ENCODE measurements at regions not wholly inside any gene's neighbourhood (a gene's known extent, or its start where the extent isn't known, plus 50 kb on each side); places are given as distances from the start of the nearest gene placed in this dataset.

- H3K4me3 ChIP-seq (ENCODE audit: low read depth, poor library complexity, severe bottlenecking), result no peak overlapping the region
- DNase-seq (ENCODE audit: low spot score in 2 of 2), result no peak
- no peak for TF ChIP-seq POLR2A (IDR thresholded peaks at IDR 0.05)
- no peak for TF ChIP-seq CTCF (IDR thresholded peaks at IDR 0.05)
- intact Hi-C loops (cut with DNase I; ENCODE audit: low total_unique reads), result no loop called here
- WGBS, 2 donors, result 85% methylated on average over 2 of the region's 2 CpGs
Observed at GRCh38 chr2:129330504-129330903, 649.0 kb upstream of the RAB6C start.

DNA sequence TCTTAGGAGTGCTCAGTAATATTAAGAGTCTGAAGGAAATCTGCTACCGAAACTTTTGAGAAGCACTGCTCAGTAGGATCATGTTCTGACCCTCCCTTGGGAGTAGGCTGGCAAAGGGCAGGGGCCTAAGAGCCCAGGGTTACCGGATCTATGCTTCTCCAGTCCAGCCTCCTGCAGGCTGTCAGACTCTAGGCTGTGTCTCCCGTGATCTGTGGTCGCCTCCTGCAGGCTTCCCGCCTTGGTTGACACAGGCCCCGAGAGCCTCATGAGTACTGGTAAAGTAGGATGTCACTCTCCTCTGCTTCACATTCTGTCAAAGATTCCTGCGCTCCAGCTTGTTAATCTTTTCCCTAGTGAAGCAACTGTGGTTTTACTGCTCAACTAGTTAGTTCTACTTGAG lies 647.8 kb upstream of the RAB6C start:
- DNase-seq (ENCODE audit: low spot score in 2 of 2), result no peak
- H3K4me3 ChIP-seq (ENCODE audit: low read depth, poor library complexity, severe bottlenecking), result no peak overlapping the region
- intact Hi-C loops (cut with DNase I; ENCODE audit: low total_unique reads), result no loop called here
- WGBS, 2 donors, result 85 to 91% methylated on average over 7 of the region's 7 CpGs
- no peak for TF ChIP-seq POLR2A (IDR thresholded peaks at IDR 0.05)
- TF ChIP-seq CTCF (IDR thresholded peaks at IDR 0.05), result no peak

GRCh38 chr2:129334128-129334527 lies 645.3 kb upstream of the RAB6C start:
- intact Hi-C loops (cut with DNase I; ENCODE audit: low total_unique reads), result no loop called here
- 69 to 81% methylated on average over 4 to 5 of the region's 5 CpGs for WGBS, 2 donors
- DNase-seq (ENCODE audit: low spot score in 2 of 2), result no peak
- H3K4me3 ChIP-seq (ENCODE audit: low read depth, poor library complexity, severe bottlenecking), result no peak overlapping the region
- TF ChIP-seq CTCF (IDR thresholded peaks at IDR 0.05) (no peak), POLR2A (IDR thresholded peaks at IDR 0.05) (no peak)

GRCh38 chr2:129334696-129335410 lies 644.6 kb upstream of the RAB6C start:
- intact Hi-C loops (cut with DNase I; ENCODE audit: low total_unique reads), result no loop called here
- TF ChIP-seq CTCF (IDR thresholded peaks at IDR 0.05), result no peak
- TF ChIP-seq POLR2A (IDR thresholded peaks at IDR 0.05), result no peak
- no peak overlapping the region for H3K4me3 ChIP-seq (ENCODE audit: low read depth, poor library complexity, severe bottlenecking)
- DNase-seq (ENCODE audit: low spot score in 2 of 2), result no peak
- WGBS, 2 donors, result 57 to 68% methylated on average over 13 of the region's 13 CpGs

DNA sequence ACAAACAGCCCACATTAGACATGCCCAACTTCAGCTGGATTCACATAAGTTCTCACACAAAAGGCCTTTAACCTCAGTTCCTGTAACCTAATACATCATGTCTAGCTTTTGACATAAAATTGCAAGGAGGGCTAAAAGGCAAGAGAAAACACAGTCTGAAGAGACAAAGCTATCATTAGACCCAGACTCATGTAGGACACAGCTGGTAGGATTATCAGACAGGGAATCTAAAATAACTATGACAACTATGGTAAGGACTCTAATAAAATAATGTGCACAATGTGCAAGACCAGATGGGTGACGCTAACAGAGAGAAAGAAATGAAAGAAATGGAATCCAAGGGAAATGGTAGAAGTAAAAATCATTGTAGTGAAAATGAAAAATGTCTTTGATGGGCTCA lies 643.2 kb upstream of the RAB6C start:
- DNase-seq (ENCODE audit: low spot score in 2 of 2), result no peak
- no peak overlapping the region for H3K4me3 ChIP-seq (ENCODE audit: low read depth, poor library complexity, severe bottlenecking)
- WGBS, 2 donors, result 82 to 86% methylated on average over 1 of the region's 1 CpG
- intact Hi-C loops (cut with DNase I; ENCODE audit: low total_unique reads), result no loop called here
- TF ChIP-seq POLR2A (IDR thresholded peaks at IDR 0.05) (no peak), CTCF (IDR thresholded peaks at IDR 0.05) (no peak)

GRCh38 chr2:129337076-129337475 lies 642.4 kb upstream of the RAB6C start:
- TF ChIP-seq CTCF (IDR thresholded peaks at IDR 0.05), result no peak
- TF ChIP-seq POLR2A (IDR thresholded peaks at IDR 0.05), result no peak
- no peak for DNase-seq (ENCODE audit: low spot score in 2 of 2)
- intact Hi-C loops (cut with DNase I; ENCODE audit: low total_unique reads), result no loop called here
- H3K4me3 ChIP-seq (ENCODE audit: low read depth, poor library complexity, severe bottlenecking), result no peak overlapping the region
- WGBS, 2 donors, result 94 to 96% methylated on average over 6 of the region's 6 CpGs

All from lower leg skin (tissue), 4 donors.